ENCODE measurements at regions not wholly inside any gene's neighbourhood (a gene's known extent, or its start where the extent isn't known, plus 50 kb on each side); places are given as distances from the start of the nearest gene placed in this dataset.

GRCh38 chr17:77708936-77709335 is 249.6 kb upstream of the TNRC6C start:
- ChIA-PET POLR2A (interaction anchor here (0.6 kb wide), 1 partner anchor 13 kb away, joined by 5 read pairs; no protein-coding TSS in a partner anchor), CTCF (no interaction called here)
- Histone ChIP-seq H3K4me3 (ENCODE audit: low read depth, low read length) (no peak overlapping the region), H3K27ac (ENCODE audit: low read depth, low read length) (no peak overlapping the region), H3K27me3 (ENCODE audit: control insufficient read depth, insufficient read depth, low read length) (peaks cover 2% of the 10 kb centered on the region), H3K9me3 (ENCODE audit: control insufficient read depth, insufficient read depth, low read length) (peaks cover 11% of the 10 kb centered on the region)
- TF ChIP-seq, protein P1, sequence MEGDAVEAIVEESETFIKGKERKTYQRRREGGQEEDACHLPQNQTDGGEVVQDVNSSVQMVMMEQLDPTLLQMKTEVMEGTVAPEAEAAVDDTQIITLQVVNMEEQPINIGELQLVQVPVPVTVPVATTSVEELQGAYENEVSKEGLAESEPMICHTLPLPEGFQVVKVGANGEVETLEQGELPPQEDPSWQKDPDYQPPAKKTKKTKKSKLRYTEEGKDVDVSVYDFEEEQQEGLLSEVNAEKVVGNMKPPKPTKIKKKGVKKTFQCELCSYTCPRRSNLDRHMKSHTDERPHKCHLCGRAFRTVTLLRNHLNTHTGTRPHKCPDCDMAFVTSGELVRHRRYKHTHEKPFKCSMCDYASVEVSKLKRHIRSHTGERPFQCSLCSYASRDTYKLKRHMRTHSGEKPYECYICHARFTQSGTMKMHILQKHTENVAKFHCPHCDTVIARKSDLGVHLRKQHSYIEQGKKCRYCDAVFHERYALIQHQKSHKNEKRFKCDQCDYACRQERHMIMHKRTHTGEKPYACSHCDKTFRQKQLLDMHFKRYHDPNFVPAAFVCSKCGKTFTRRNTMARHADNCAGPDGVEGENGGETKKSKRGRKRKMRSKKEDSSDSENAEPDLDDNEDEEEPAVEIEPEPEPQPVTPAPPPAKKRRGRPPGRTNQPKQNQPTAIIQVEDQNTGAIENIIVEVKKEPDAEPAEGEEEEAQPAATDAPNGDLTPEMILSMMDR (IDR thresholded peaks at IDR 0.05; ENCODE audit: low read depth, low read length), result no peak
- no peak for DNase-seq (ENCODE audit: low read depth, low spot score)

- peaks cover 5% of the 10 kb centered on the region for H3K9me3 ChIP-seq (ENCODE audit: control insufficient read depth, insufficient read depth, low read length)
- DNase-seq (ENCODE audit: low read depth, low spot score), result no peak
- TF ChIP-seq, protein P1 (IDR thresholded peaks at IDR 0.05; ENCODE audit: low read depth, low read length), result no peak
- ChIA-PET POLR2A (no interaction called here), CTCF (interaction anchor here (0.6 kb wide), 1 partner anchor 26 kb away, joined by 3 read pairs; no protein-coding TSS in a partner anchor)
- H3K4me3 ChIP-seq (ENCODE audit: low read depth, low read length), result no peak overlapping the region
- H3K27me3 ChIP-seq (ENCODE audit: control insufficient read depth, insufficient read depth, low read length), result peaks cover 2% of the 10 kb centered on the region
- H3K27ac ChIP-seq (ENCODE audit: low read depth, low read length), result no peak overlapping the region
Measured at GRCh38 chr17:77709594-77709993, 248.9 kb upstream of the TNRC6C start.

GRCh38 chr17:77712578-77712977 is 245.9 kb upstream of the TNRC6C start:
- CTCF ChIA-PET, result no interaction called here
- no peak for DNase-seq (ENCODE audit: low read depth, low spot score)
- Histone ChIP-seq H3K4me3 (ENCODE audit: low read depth, low read length) (no peak overlapping the region), H3K27ac (ENCODE audit: low read depth, low read length) (no peak overlapping the region), H3K27me3 (ENCODE audit: control insufficient read depth, insufficient read depth, low read length) (peaks cover 2% of the 10 kb centered on the region), H3K9me3 (ENCODE audit: control insufficient read depth, insufficient read depth, low read length) (no peaks in the 10 kb centered on the region)
- TF ChIP-seq, protein P1 (IDR thresholded peaks at IDR 0.05; ENCODE audit: low read depth, low read length), result no peak
- POLR2A ChIA-PET, result no interaction called here

GRCh38 chr17:77716289-77716926 is 242.1 kb upstream of the TNRC6C start:
- TF ChIP-seq, protein P1 (IDR thresholded peaks at IDR 0.05; ENCODE audit: low read depth, low read length), result no peak
- POLR2A ChIA-PET, result no interaction called here
- DNase-seq (ENCODE audit: low read depth, low spot score), result no peak
- Histone ChIP-seq H3K4me3 (ENCODE audit: low read depth, low read length) (no peak overlapping the region), H3K9me3 (ENCODE audit: control insufficient read depth, insufficient read depth, low read length) (peaks cover 5% of the 10 kb centered on the region; the same call in 1 of the 2 replicates), H3K27ac (ENCODE audit: low read depth, low read length) (no peak overlapping the region), H3K27me3 (ENCODE audit: control insufficient read depth, insufficient read depth, low read length) (no peaks in the 10 kb centered on the region)
- CTCF ChIA-PET, result no interaction called here

DNA sequence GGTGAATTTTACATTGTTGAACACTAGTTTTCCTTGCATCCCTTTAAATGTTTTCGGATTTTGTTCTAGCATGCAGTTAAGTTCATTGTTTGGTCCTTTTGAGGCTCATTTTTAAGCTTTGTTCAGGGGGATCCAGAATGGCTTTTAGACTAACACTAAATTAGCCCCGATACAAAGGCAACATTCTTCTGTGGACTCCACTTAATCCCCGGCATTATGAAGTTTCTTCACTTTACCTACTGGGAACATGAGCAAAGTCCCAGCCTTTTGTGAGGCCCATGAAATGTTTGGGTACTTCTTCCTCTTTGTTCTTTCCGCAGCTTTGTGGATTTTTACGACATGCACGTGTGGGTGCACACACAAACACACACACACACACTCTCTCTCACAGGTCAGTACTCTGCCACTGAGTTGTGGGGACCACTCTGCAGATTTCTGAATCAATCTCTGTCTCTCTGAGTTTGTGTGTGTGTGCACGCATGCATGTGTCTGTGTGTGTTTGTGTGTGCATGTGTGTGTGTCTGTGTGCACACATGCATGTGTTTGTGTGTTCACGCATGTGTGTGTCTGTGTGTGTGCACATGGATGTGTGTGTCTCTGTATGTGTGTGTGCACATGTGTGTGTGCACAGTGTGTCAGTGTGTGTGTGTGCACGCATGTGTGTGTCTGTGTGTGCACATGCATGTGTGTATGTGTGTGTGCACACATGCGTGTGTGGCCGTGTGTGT is 240.4 kb upstream of the TNRC6C start:
- POLR2A ChIA-PET, result no interaction called here
- no peak overlapping the region for H3K4me3 ChIP-seq (ENCODE audit: low read depth, low read length)
- H3K27me3 ChIP-seq (ENCODE audit: control insufficient read depth, insufficient read depth, low read length), result peaks cover 5% of the 10 kb centered on the region
- CTCF ChIA-PET, result no interaction called here
- no peak overlapping the region for H3K27ac ChIP-seq (ENCODE audit: low read depth, low read length)
- TF ChIP-seq, protein P1 (IDR thresholded peaks at IDR 0.05; ENCODE audit: low read depth, low read length), result no peak
- peaks cover 5% of the 10 kb centered on the region; the same call in 1 of the 2 replicates for H3K9me3 ChIP-seq (ENCODE audit: control insufficient read depth, insufficient read depth, low read length)
- no peak for DNase-seq (ENCODE audit: low read depth, low spot score)
